IMR-90 (cell line): ENCODE measurements at regions not wholly inside any gene's neighbourhood (a gene's known extent, or its start where the extent isn't known, plus 50 kb on each side); places are given as distances from the start of the nearest gene placed in this dataset.

Experiments
- ATAC-seq: fragments of 200-7000 bp; cut with Tn5 transposase; 2 replicates; pipeline ENCODE4 v1.9.1; 2020; ENCODE audit warnings: low read depth, mild to moderate bottlenecking, moderate library complexity
- BruUV-seq: library from RNA; stranded (reverse); fragments of 400-500 nt; replicated peaks from 2 replicates; lab custom pipeline; 2021; lab: Mats Ljungman, UMichigan
- CTCF ChIA-PET: fragments of 300-600 bp; formaldehyde crosslinking; extraction: SDS; loops from one replicate; lab custom pipeline; 2021; ENCODE audit warnings: antibody characterized with exemption; lab: Yijun Ruan, JAX
- POLR2A ChIA-PET: fragments of 300-600 bp; sonication (Branson Sonifier 250); formaldehyde crosslinking; loops from one replicate; lab custom pipeline; 2022; ENCODE audit warnings: antibody characterized with exemption; ENCODE audit not compliant: unreplicated experiment; lab: Charles Lee
- DNase-seq: peaks from one replicate; pipeline ENCODE4 v3.0.0; 2013
- H2AFZ ChIP-seq: replicated peaks from 2 replicates; pipeline ENCODE3; 2013; ENCODE audit warnings: low read length, mild to moderate bottlenecking; ENCODE audit not compliant: poor library complexity
- H2AK5ac ChIP-seq: 2 replicates; pipeline ENCODE4 v1.6.1; 2013; ENCODE audit warnings: low read depth, low read length, inconsistent platforms
- H2AK9ac ChIP-seq: replicated peaks from 2 replicates; pipeline ENCODE3; 2013; ENCODE audit warnings: mild to moderate bottlenecking, low read depth, low read length, moderate library complexity; ENCODE audit not compliant: poor library complexity
- H2BK120ac ChIP-seq: 2 replicates; pipeline ENCODE4 v1.6.1; 2013; ENCODE audit warnings: low read depth, low read length, inconsistent platforms
- H2BK15ac ChIP-seq: 3 replicates; pipeline ENCODE4 v1.6.1; 2013; ENCODE audit warnings: low read depth, low read length, inconsistent platforms
- H2BK20ac ChIP-seq: 2 replicates; pipeline ENCODE4 v1.6.1; 2013; ENCODE audit warnings: low read depth, mild to moderate bottlenecking, inconsistent platforms, low read length, moderate library complexity
- H2BK5ac ChIP-seq: 2 replicates; pipeline ENCODE4 v1.6.1; 2013; ENCODE audit warnings: mild to moderate bottlenecking, low read depth, low read length, inconsistent platforms; ENCODE audit not compliant: poor library complexity, severe bottlenecking
- H3K14ac ChIP-seq: replicated peaks from 2 replicates; pipeline ENCODE4 v1.6.1; 2013; ENCODE audit warnings: low read depth, low read length, inconsistent platforms
- H3K18ac ChIP-seq: 2 replicates; pipeline ENCODE4 v1.6.1; 2013; ENCODE audit warnings: low read depth, low read length, control low read depth
- H3K23ac ChIP-seq: 2 replicates; pipeline ENCODE4 v1.6.1; 2013; ENCODE audit warnings: low read depth, low read length, inconsistent platforms
- H3K27ac ChIP-seq: 2 replicates; pipeline ENCODE4 v1.5.1; 2013; ENCODE audit warnings: mild to moderate bottlenecking, control low read depth, low read length; ENCODE audit not compliant: insufficient read depth
- H3K27me3 ChIP-seq: 2 replicates; pipeline ENCODE4 v1.6.1; 2013; ENCODE audit warnings: low read length; ENCODE audit not compliant: control insufficient read depth, insufficient read depth
- H3K36me3 ChIP-seq: 2 replicates; pipeline ENCODE4 v1.6.1; 2013; ENCODE audit warnings: low read length, mixed read lengths; ENCODE audit not compliant: control insufficient read depth, insufficient read depth
- H3K4ac ChIP-seq: 2 replicates; pipeline ENCODE4 v1.6.1; 2013; ENCODE audit warnings: low read depth, low read length, inconsistent platforms
- H3K4me1 ChIP-seq: 2 replicates; pipeline ENCODE4 v1.6.1; 2013; ENCODE audit warnings: low read length, mixed read lengths; ENCODE audit not compliant: control insufficient read depth, insufficient read depth
- H3K4me2 ChIP-seq: 2 replicates; pipeline ENCODE4 v1.6.1; 2013; ENCODE audit warnings: low read depth, mild to moderate bottlenecking, control low read depth, low read length, moderate library complexity
- H3K4me3 ChIP-seq: 2 replicates; pipeline ENCODE4 v1.5.1; 2013; ENCODE audit warnings: low read depth, mild to moderate bottlenecking, control low read depth, low read length, moderate library complexity; ENCODE audit not compliant: insufficient read depth
- H3K56ac ChIP-seq: 2 replicates; pipeline ENCODE4 v1.6.1; 2013; ENCODE audit warnings: low read length, inconsistent platforms; ENCODE audit not compliant: insufficient read depth; ENCODE audit errors: extremely low read depth
- H3K79me1 ChIP-seq, 2 experiments: 2 replicates each; pipeline ENCODE4 v1.6.1; 2013; ENCODE audit warnings: low read length in 2 of 2, inconsistent platforms in 1 of 2, low read depth in 1 of 2
- H3K9ac ChIP-seq: 2 replicates; pipeline ENCODE4 v1.6.1; 2013; ENCODE audit warnings: low read depth, low read length, control low read depth
- H3K9me1 ChIP-seq: 2 replicates; pipeline ENCODE4 v1.6.1; 2013; ENCODE audit warnings: low read length, inconsistent platforms; ENCODE audit not compliant: insufficient read depth
- H3K9me3 ChIP-seq: 2 replicates; pipeline ENCODE4 v1.6.1; 2013; ENCODE audit warnings: low read length; ENCODE audit not compliant: control insufficient read depth, insufficient read depth
- H4K20me1 ChIP-seq: 2 replicates; pipeline ENCODE4 v1.6.1; 2013; ENCODE audit warnings: low read length, inconsistent platforms; ENCODE audit not compliant: insufficient read depth
- H4K5ac ChIP-seq: 2 replicates; pipeline ENCODE4 v1.6.1; 2013; ENCODE audit warnings: mild to moderate bottlenecking, low read depth, low read length, control low read depth
- H4K8ac ChIP-seq, 2 experiments: 2 replicates each; pipeline ENCODE4 v1.6.1; 2013; ENCODE audit warnings: low read depth in 2 of 2, low read length in 2 of 2, control low read depth in 1 of 2, inconsistent platforms in 1 of 2
- H4K91ac ChIP-seq: 2 replicates; pipeline ENCODE4 v1.6.1; 2013; ENCODE audit warnings: low read depth, low read length, inconsistent platforms; ENCODE audit not compliant: insufficient read depth
- BHLHE40 ChIP-seq: fragments of 150-350 bp; IDR thresholded peaks from 2 replicates; pipeline ENCODE4 v1.6.1; 2016; ENCODE audit warnings: mild to moderate bottlenecking, low read depth, low read length
- CEBPB ChIP-seq: IDR thresholded peaks from 2 replicates; pipeline ENCODE4 v1.6.1; 2012; ENCODE audit warnings: low read depth, low read length, improper control_type of control experiment
- CHD1 ChIP-seq: IDR thresholded peaks from 2 replicates; pipeline ENCODE4 v1.6.1; 2012; ENCODE audit warnings: low read depth, low read length, improper control_type of control experiment
- FOS ChIP-seq: fragments of 150-350 bp; IDR thresholded peaks from 2 replicates; pipeline ENCODE4 v1.6.1; 2016; ENCODE audit warnings: low read depth, low read length
- MAFK ChIP-seq: IDR thresholded peaks from 2 replicates; pipeline ENCODE4 v1.6.1; 2012; ENCODE audit warnings: low read depth, low read length, improper control_type of control experiment
- MAZ ChIP-seq: IDR thresholded peaks from 2 replicates; pipeline ENCODE4 v1.6.1; 2012; ENCODE audit warnings: low read depth, mild to moderate bottlenecking, low read length, improper control_type of control experiment, moderate library complexity, borderline replicate concordance
- MXI1 ChIP-seq: IDR thresholded peaks from 2 replicates; pipeline ENCODE4 v1.6.1; 2012; ENCODE audit warnings: low read depth, mild to moderate bottlenecking, low read length, moderate library complexity, borderline replicate concordance
- NFE2L2 ChIP-seq: fragments of 150-350 bp; IDR thresholded peaks from 2 replicates; pipeline ENCODE4 v1.6.1; 2016; ENCODE audit warnings: low read depth, mild to moderate bottlenecking, low read length
- POLR2A ChIP-seq: IDR thresholded peaks from 2 replicates; pipeline ENCODE4 v1.6.1; 2012; ENCODE audit warnings: mild to moderate bottlenecking, low read depth, low read length
- RAD21 ChIP-seq: IDR thresholded peaks from 2 replicates; pipeline ENCODE4 v1.6.1; 2012; ENCODE audit warnings: low read length, improper control_type of control experiment
- RCOR1 ChIP-seq: IDR thresholded peaks from 2 replicates; pipeline ENCODE4 v1.6.1; 2012; ENCODE audit warnings: mild to moderate bottlenecking, low read length, improper control_type of control experiment; ENCODE audit not compliant: insufficient replicate concordance
- RFX5 ChIP-seq: IDR thresholded peaks from 2 replicates; pipeline ENCODE4 v1.8.0; 2012; ENCODE audit warnings: low read depth, mild to moderate bottlenecking, low read length, moderate library complexity
- SMC3 ChIP-seq: fragments of 150-350 bp; IDR thresholded peaks from 2 replicates; pipeline ENCODE4 v1.6.1; 2016; ENCODE audit warnings: low read depth, mild to moderate bottlenecking, antibody characterized with exemption, low read length, moderate library complexity
- WGBS, 2 experiments: methylation state at CpG; one replicate each; pipeline versions ENCODE4 v1.1.5 to v1.1.7; 2013; ENCODE audit warnings: missing lambda C conversion rate in 2 of 2; ENCODE audit not compliant: insufficient read length in 1 of 2; ENCODE audit errors: extremely low coverage in 2 of 2; 5-methylcytosine and 5-hydroxymethylcytosine counted together
- dilution Hi-C: fragments of 300-500 bp; cut with HindIII; formaldehyde crosslinking; loops from one replicate; pipeline ENCODE4 v1.14.3; 2018; ENCODE audit warnings: low sequenced_read_pairs; ENCODE audit not compliant: unreplicated experiment
- in situ Hi-C: fragments of 300-500 bp; cut with MboI; formaldehyde crosslinking; loops from 3 replicates; pipeline ENCODE4 v1.14.3; 2019; ENCODE audit warnings: low sequenced_read_pairs, inconsistent platforms, mixed read lengths
- intact Hi-C: fragments of 100-400 bp; cut with micrococcal nuclease; formaldehyde crosslinking; loops from 2 replicates; pipeline ENCODE4 v1.10.0; 2022
- TF ChIP-seq, protein P1 (sequence below): conservative IDR thresholded peaks from 2 replicates; pipeline ENCODE4 v1.5.1; 2012; ENCODE audit warnings: mild to moderate bottlenecking, low read depth, low read length, improper control_type of control experiment
- TF ChIP-seq, protein P2 (sequence below): fragments of 150-350 bp; IDR thresholded peaks from 2 replicates; pipeline ENCODE4 v1.6.1; 2017; ENCODE audit warnings: mild to moderate bottlenecking, antibody characterized with exemption, low read length, low read depth
- TF ChIP-seq, protein P3 (sequence below): fragments of 150-350 bp; IDR thresholded peaks from 2 replicates; pipeline ENCODE4 v1.6.1; 2016; ENCODE audit warnings: low read depth, mild to moderate bottlenecking, low read length, moderate library complexity, borderline replicate concordance

DNA sequence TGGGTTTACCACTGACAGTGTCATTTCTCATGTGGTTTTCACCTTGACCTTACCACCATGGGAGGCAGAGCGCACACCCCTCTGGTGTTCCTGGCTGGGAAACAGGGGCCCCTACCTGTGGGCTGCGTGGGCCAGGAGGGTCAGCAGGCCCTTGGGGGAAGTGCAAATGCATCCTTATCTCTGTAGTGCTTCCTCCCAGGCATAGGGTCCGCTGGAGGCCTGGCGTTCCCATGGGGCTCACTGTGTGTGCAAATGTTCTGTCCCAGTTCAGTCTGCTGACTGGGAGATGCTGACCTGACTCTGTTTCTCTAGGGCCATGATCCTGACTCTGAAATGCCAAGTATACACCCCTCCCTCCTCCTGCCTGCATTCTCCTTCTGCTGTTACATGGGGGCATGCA is 81.3 kb downstream of the SLC25A47 start:
- BruUV-seq: no TSS peak
- dilution Hi-C loops: no loop called here
- Histone ChIP-seq H3K36me3 (no peaks in the 10 kb centered on the region), H3K4me2 (no peak overlapping the region), H3K27me3 (no peaks in the 10 kb centered on the region), H3K9me3 (no peaks in the 10 kb centered on the region), H4K8ac (no peak overlapping the region), H4K5ac (no peak overlapping the region), H2AFZ (no peak overlapping the region), H3K18ac (no peak overlapping the region), H3K56ac (no peak overlapping the region), H3K14ac (no peak overlapping the region), H2BK5ac (no peak overlapping the region), H2BK120ac (no peak overlapping the region), H4K91ac (no peak overlapping the region), H2BK20ac (no peak overlapping the region), H2BK15ac (no peak overlapping the region), H2AK5ac (no peak overlapping the region), H3K4me3 (no peak overlapping the region), H3K4me1 (peaks cover 8% of the 10 kb centered on the region), H3K9ac (no peak overlapping the region), H2AK9ac (no peak overlapping the region), H3K79me1 (peaks cover 3 to 35% of the 10 kb centered on the region in 2 experiments; a peak in 3 of 4 replicates), H4K20me1 (peaks cover 10% of the 10 kb centered on the region; the same call in 1 of the 2 replicates), H3K9me1 (peaks cover 8% of the 10 kb centered on the region; the same call in 1 of the 2 replicates), H3K23ac (no peak overlapping the region), H3K4ac (no peak overlapping the region), H3K27ac (no peak overlapping the region)
- DNase-seq: no peak
- TF ChIP-seq CHD1 (no peak), POLR2A (no peak), NFE2L2 (no peak), RFX5 (no peak), CEBPB (no peak), RCOR1 (no peak), MAZ (no peak), SMC3 (no peak), MXI1 (no peak), BHLHE40 (no peak), RAD21 (no peak), MAFK (no peak), FOS (no peak)
- TF ChIP-seq, protein P1, sequence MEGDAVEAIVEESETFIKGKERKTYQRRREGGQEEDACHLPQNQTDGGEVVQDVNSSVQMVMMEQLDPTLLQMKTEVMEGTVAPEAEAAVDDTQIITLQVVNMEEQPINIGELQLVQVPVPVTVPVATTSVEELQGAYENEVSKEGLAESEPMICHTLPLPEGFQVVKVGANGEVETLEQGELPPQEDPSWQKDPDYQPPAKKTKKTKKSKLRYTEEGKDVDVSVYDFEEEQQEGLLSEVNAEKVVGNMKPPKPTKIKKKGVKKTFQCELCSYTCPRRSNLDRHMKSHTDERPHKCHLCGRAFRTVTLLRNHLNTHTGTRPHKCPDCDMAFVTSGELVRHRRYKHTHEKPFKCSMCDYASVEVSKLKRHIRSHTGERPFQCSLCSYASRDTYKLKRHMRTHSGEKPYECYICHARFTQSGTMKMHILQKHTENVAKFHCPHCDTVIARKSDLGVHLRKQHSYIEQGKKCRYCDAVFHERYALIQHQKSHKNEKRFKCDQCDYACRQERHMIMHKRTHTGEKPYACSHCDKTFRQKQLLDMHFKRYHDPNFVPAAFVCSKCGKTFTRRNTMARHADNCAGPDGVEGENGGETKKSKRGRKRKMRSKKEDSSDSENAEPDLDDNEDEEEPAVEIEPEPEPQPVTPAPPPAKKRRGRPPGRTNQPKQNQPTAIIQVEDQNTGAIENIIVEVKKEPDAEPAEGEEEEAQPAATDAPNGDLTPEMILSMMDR: no peak
- TF ChIP-seq, protein P2, sequence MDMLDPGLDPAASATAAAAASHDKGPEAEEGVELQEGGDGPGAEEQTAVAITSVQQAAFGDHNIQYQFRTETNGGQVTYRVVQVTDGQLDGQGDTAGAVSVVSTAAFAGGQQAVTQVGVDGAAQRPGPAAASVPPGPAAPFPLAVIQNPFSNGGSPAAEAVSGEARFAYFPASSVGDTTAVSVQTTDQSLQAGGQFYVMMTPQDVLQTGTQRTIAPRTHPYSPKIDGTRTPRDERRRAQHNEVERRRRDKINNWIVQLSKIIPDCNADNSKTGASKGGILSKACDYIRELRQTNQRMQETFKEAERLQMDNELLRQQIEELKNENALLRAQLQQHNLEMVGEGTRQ: no peak
- TF ChIP-seq, protein P3, sequence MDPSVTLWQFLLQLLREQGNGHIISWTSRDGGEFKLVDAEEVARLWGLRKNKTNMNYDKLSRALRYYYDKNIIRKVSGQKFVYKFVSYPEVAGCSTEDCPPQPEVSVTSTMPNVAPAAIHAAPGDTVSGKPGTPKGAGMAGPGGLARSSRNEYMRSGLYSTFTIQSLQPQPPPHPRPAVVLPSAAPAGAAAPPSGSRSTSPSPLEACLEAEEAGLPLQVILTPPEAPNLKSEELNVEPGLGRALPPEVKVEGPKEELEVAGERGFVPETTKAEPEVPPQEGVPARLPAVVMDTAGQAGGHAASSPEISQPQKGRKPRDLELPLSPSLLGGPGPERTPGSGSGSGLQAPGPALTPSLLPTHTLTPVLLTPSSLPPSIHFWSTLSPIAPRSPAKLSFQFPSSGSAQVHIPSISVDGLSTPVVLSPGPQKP: no peak
- intact Hi-C loops: no loop called here
- ATAC-seq: no peak
- ChIA-PET CTCF (interaction anchor here (0.6 kb wide), 1 partner anchor 7 kb away, joined by 6 read pairs; no protein-coding TSS in a partner anchor), POLR2A (no interaction called here)
- 70% methylated on average over 2 of the region's 4 CpGs; no CpG with 5 or more reads in 1 of the 2 experiments for WGBS, 2 experiments
- in situ Hi-C loops: loop anchor here (10.0 to 25.0 kb wide), 2 partner anchors 430 to 833 kb away; no protein-coding TSS in a partner anchor
